H9 (cell line): ENCODE measurements at regions not wholly inside any gene's neighbourhood (a gene's known extent, or its start where the extent isn't known, plus 50 kb on each side); places are given as distances from the start of the nearest gene placed in this dataset.

Source experiments
- DNase-seq: peaks from one replicate; pipeline ENCODE4 v3.0.0-alpha.2; 2017
- H2AFZ ChIP-seq: one replicate; pipeline ENCODE4 v1.6.1; 2013; ENCODE audit warnings: mild to moderate bottlenecking, low read length, control low read depth, moderate library complexity
- H2AK5ac ChIP-seq: 2 replicates; pipeline ENCODE4 v1.6.1; 2013; ENCODE audit warnings: low read length, control low read depth, mixed read lengths; ENCODE audit not compliant: insufficient read length
- H2BK120ac ChIP-seq: one replicate; pipeline ENCODE4 v1.6.1; 2013; ENCODE audit warnings: low read depth, mild to moderate bottlenecking, low read length, control low read depth, inconsistent platforms; ENCODE audit not compliant: poor library complexity, severe bottlenecking
- H2BK12ac ChIP-seq: 2 replicates; pipeline ENCODE4 v1.6.1; 2013; ENCODE audit warnings: low read length, control low read depth, mixed read lengths, low read depth; ENCODE audit not compliant: insufficient read length
- H2BK15ac ChIP-seq: 2 replicates; pipeline ENCODE4 v1.6.1; 2013; ENCODE audit warnings: low read depth, low read length, control low read depth
- H2BK20ac ChIP-seq: one replicate; pipeline ENCODE4 v1.6.1; 2013; ENCODE audit warnings: low read depth, mild to moderate bottlenecking, low read length, control low read depth, inconsistent platforms; ENCODE audit not compliant: poor library complexity, severe bottlenecking
- H2BK5ac ChIP-seq: 2 replicates; pipeline ENCODE4 v1.6.1; 2013; ENCODE audit warnings: low read length, control low read depth, mixed read lengths; ENCODE audit not compliant: insufficient read length
- H3K14ac ChIP-seq: 2 replicates; pipeline ENCODE4 v1.6.1; 2013; ENCODE audit warnings: low read length, control low read depth; ENCODE audit not compliant: insufficient read depth
- H3K18ac ChIP-seq: 2 replicates; pipeline ENCODE4 v1.6.1; 2013; ENCODE audit warnings: low read depth, mild to moderate bottlenecking, mixed read lengths, low read length, control low read depth; ENCODE audit not compliant: insufficient read length
- H3K23ac ChIP-seq: 2 replicates; pipeline ENCODE4 v1.6.1; 2013; ENCODE audit warnings: low read length, control low read depth, mixed read lengths, low read depth; ENCODE audit not compliant: insufficient read length
- H3K23me2 ChIP-seq: 2 replicates; pipeline ENCODE4 v1.6.1; 2013; ENCODE audit warnings: low read depth, mild to moderate bottlenecking, mixed read lengths, low read length, control low read depth; ENCODE audit not compliant: insufficient read length, poor library complexity, severe bottlenecking
- H3K27ac ChIP-seq: 2 replicates; pipeline ENCODE4 v1.5.1; 2013; ENCODE audit warnings: low read length, control low read depth, mixed read lengths, low read depth; ENCODE audit not compliant: insufficient read length
- H3K27me3 ChIP-seq: 2 replicates; pipeline ENCODE4 v1.6.1; 2013; ENCODE audit warnings: low read length, control low read depth, inconsistent platforms; ENCODE audit not compliant: insufficient read depth
- H3K4ac ChIP-seq: 2 replicates; pipeline ENCODE4 v1.6.1; 2013; ENCODE audit warnings: low read depth, mild to moderate bottlenecking, control low read depth, inconsistent platforms, low read length, moderate library complexity
- H3K4me1 ChIP-seq: 2 replicates; pipeline ENCODE4 v1.6.1; 2013; ENCODE audit warnings: low read length, control low read depth, inconsistent platforms; ENCODE audit not compliant: insufficient read depth
- H3K4me2 ChIP-seq: 2 replicates; pipeline ENCODE4 v1.6.1; 2013; ENCODE audit warnings: low read length, control low read depth, mixed read lengths; ENCODE audit not compliant: insufficient read length, insufficient read depth
- H3K56ac ChIP-seq: 2 replicates; pipeline ENCODE4 v1.6.1; 2013; ENCODE audit warnings: low read depth, mild to moderate bottlenecking, mixed read lengths, low read length, control low read depth; ENCODE audit not compliant: insufficient read length
- H3K79me1 ChIP-seq: 2 replicates; pipeline ENCODE4 v1.6.1; 2013; ENCODE audit warnings: low read depth, mild to moderate bottlenecking, moderate library complexity, low read length, control low read depth, inconsistent platforms; ENCODE audit not compliant: insufficient read depth, poor library complexity, severe bottlenecking
- H3K79me2 ChIP-seq: 2 replicates; pipeline ENCODE4 v1.6.1; 2013; ENCODE audit warnings: low read length, control low read depth, inconsistent platforms; ENCODE audit not compliant: insufficient read depth
- H3K9ac ChIP-seq: 2 replicates; pipeline ENCODE4 v1.6.1; 2013; ENCODE audit warnings: low read length, control low read depth, mixed read lengths; ENCODE audit not compliant: insufficient read length; ENCODE audit errors: extremely low read depth
- H3K9me3 ChIP-seq: one replicate; pipeline ENCODE4 v1.6.1; 2013; ENCODE audit warnings: low read depth, low read length, inconsistent platforms; ENCODE audit not compliant: control insufficient read depth
- H3T11ph ChIP-seq: one replicate; pipeline ENCODE4 v1.6.1; 2013; ENCODE audit warnings: mild to moderate bottlenecking, low read length, control low read depth, inconsistent platforms
- H4K20me1 ChIP-seq: one replicate; pipeline ENCODE4 v1.6.1; 2013; ENCODE audit not compliant: control insufficient read depth, insufficient read length, insufficient read depth
- H4K5ac ChIP-seq: 2 replicates; pipeline ENCODE4 v1.6.1; 2013; ENCODE audit warnings: low read depth, mild to moderate bottlenecking, mixed read lengths, low read length, control low read depth; ENCODE audit not compliant: insufficient read length
- H4K8ac ChIP-seq: replicated peaks from 2 replicates; pipeline ENCODE4 v1.6.1; 2013; ENCODE audit warnings: low read length, control low read depth, mixed read lengths, low read depth; ENCODE audit not compliant: insufficient read length
- H4K91ac ChIP-seq: 2 replicates; pipeline ENCODE4 v1.6.1; 2013; ENCODE audit warnings: low read depth, mild to moderate bottlenecking, moderate library complexity, mixed read lengths, low read length, control low read depth; ENCODE audit not compliant: insufficient read length
- H3K27ac Mint-ChIP-seq, 3 experiments: 2 replicates in 2 of 3; 3 replicates in 1 of 3; pipeline ENCODE4 v1.8.0; 2020 to 2021; ENCODE audit warnings: mixed read lengths in 3 of 3, mild to moderate bottlenecking in 1 of 3, moderate library complexity in 1 of 3
- H3K27me3 Mint-ChIP-seq: 2 replicates; pipeline ENCODE4 v1.8.0; 2021; ENCODE audit warnings: low read depth, mild to moderate bottlenecking, moderate library complexity, mixed read lengths
- H3K36me3 Mint-ChIP-seq, 3 experiments: 2 replicates in 2 of 3; 3 replicates in 1 of 3; pipeline ENCODE4 v1.8.0; 2020 to 2021; ENCODE audit warnings: low read depth in 3 of 3, mixed read lengths in 3 of 3; ENCODE audit not compliant: insufficient read depth in 1 of 3
- H3K4me1 Mint-ChIP-seq, 2 experiments: 2 replicates each; pipeline ENCODE4 v1.8.0; 2020; ENCODE audit warnings: mixed read lengths in 2 of 2
- H3K4me3 Mint-ChIP-seq, 2 experiments: 2 replicates in 1 of 2; 3 replicates in 1 of 2; pipeline ENCODE4 v1.8.0; 2020 to 2021; ENCODE audit warnings: mild to moderate bottlenecking in 2 of 2, mixed read lengths in 2 of 2, moderate library complexity in 1 of 2
- H3K9me3 Mint-ChIP-seq, 2 experiments: 2 replicates in 1 of 2; 3 replicates in 1 of 2; pipeline ENCODE4 v1.8.0; 2020; ENCODE audit warnings: mild to moderate bottlenecking in 2 of 2, mixed read lengths in 2 of 2, moderate library complexity in 1 of 2
- WGBS: extraction: QIAGEN DNeasy Blood & Tissue Kit; methylation state at CpG from one replicate; pipeline ENCODE4 v1.1.7; 2013; ENCODE audit warnings: missing lambda C conversion rate, low lambda C conversion rate, mixed read lengths; ENCODE audit not compliant: insufficient read length; ENCODE audit errors: extremely low coverage; 5-methylcytosine and 5-hydroxymethylcytosine counted together
- TF ChIP-seq, protein P1 (sequence below): fragments of 200-600 bp; sonication (generic); conservative IDR thresholded peaks from 3 replicates; pipeline ENCODE4 v1.8.0; 2021; ENCODE audit warnings: antibody characterized with exemption, mild to moderate bottlenecking

DNA sequence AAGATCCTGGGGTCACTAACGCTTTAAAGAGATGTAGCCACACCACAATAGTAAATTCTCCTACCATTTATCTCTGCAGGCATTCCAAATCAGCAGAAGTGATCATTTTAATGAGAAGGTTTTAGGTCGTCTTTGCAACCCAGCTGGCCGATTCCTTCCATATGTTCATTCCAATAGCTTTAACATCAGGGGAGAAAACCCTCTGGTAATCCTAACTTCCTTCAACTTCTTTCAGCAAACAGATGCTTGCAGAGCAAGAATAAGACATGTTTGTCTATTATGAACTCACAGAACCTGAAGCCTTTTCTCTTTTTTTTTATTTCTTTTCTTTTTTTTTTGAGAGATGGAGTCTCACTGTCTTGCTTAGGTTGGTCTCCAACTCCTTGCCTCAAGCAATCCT lies 498.6 kb upstream of the SLITRK1 start:
- Mint-ChIP-seq H3K27ac (no peak overlapping the region), H3K36me3 (no peaks in the 10 kb centered on the region; a peak in 2 of 7 replicates), H3K27me3 (no peaks in the 10 kb centered on the region), H3K4me3 (no peak overlapping the region), H3K9me3 (peaks cover 0 to 3% of the 10 kb centered on the region in 2 experiments; a peak in 2 of 5 replicates), H3K4me1 (no peaks in the 10 kb centered on the region)
- H4K5ac ChIP-seq: no peak overlapping the region
- H2BK20ac ChIP-seq: no peak overlapping the region
- H3K4me1 ChIP-seq: no peaks in the 10 kb centered on the region
- no peak overlapping the region for H3K4ac ChIP-seq
- no peak overlapping the region for H3K18ac ChIP-seq
- no peaks in the 10 kb centered on the region for H3K27me3 ChIP-seq
- no peaks in the 10 kb centered on the region for H4K20me1 ChIP-seq
- no peak overlapping the region for H2AFZ ChIP-seq
- no peaks in the 10 kb centered on the region for H3K23me2 ChIP-seq
- H3K27ac ChIP-seq: no peak overlapping the region
- no peak for DNase-seq
- H2AK5ac ChIP-seq: no peak overlapping the region
- H3K9me3 ChIP-seq: no peaks in the 10 kb centered on the region
- H2BK5ac ChIP-seq: no peak overlapping the region
- TF ChIP-seq, protein P1, sequence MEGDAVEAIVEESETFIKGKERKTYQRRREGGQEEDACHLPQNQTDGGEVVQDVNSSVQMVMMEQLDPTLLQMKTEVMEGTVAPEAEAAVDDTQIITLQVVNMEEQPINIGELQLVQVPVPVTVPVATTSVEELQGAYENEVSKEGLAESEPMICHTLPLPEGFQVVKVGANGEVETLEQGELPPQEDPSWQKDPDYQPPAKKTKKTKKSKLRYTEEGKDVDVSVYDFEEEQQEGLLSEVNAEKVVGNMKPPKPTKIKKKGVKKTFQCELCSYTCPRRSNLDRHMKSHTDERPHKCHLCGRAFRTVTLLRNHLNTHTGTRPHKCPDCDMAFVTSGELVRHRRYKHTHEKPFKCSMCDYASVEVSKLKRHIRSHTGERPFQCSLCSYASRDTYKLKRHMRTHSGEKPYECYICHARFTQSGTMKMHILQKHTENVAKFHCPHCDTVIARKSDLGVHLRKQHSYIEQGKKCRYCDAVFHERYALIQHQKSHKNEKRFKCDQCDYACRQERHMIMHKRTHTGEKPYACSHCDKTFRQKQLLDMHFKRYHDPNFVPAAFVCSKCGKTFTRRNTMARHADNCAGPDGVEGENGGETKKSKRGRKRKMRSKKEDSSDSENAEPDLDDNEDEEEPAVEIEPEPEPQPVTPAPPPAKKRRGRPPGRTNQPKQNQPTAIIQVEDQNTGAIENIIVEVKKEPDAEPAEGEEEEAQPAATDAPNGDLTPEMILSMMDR: no peak
- no peak overlapping the region for H4K8ac ChIP-seq
- H3K79me1 ChIP-seq: no peaks in the 10 kb centered on the region
- no peak overlapping the region for H4K91ac ChIP-seq
- H3K4me2 ChIP-seq: no peak overlapping the region
- H2BK120ac ChIP-seq: no peak overlapping the region
- no CpG with 5 or more reads among the region's 3 CpGs for WGBS
- H3K14ac ChIP-seq: no peak overlapping the region
- H3K9ac ChIP-seq: no peak overlapping the region
- no peaks in the 10 kb centered on the region for H3K79me2 ChIP-seq
- no peak overlapping the region for H3K56ac ChIP-seq
- no peak overlapping the region for H3K23ac ChIP-seq
- H2BK12ac ChIP-seq: no peak overlapping the region
- no peak overlapping the region for H3T11ph ChIP-seq
- H2BK15ac ChIP-seq: no peak overlapping the region
